Mesendoderm (in vitro differentiated cells): ENCODE measurements at regions not wholly inside any gene's neighbourhood (a gene's known extent, or its start where the extent isn't known, plus 50 kb on each side); places are given as distances from the start of the nearest gene placed in this dataset.

ENCODE experiments used
- DNase-seq: peaks from one replicate; pipeline ENCODE4 v3.0.0; 2013
- H2AK5ac ChIP-seq: 2 replicates; pipeline ENCODE4 v1.6.1; 2013; ENCODE audit warnings: low read length, inconsistent platforms
- H2BK120ac ChIP-seq: 2 replicates; pipeline ENCODE4 v1.6.1; 2013; ENCODE audit warnings: low read depth, mild to moderate bottlenecking, low read length, moderate library complexity, mixed read lengths
- H2BK15ac ChIP-seq: replicated peaks from 2 replicates; pipeline ENCODE4 v1.6.1; 2013; ENCODE audit warnings: low read depth, mild to moderate bottlenecking, moderate library complexity
- H2BK5ac ChIP-seq: 2 replicates; pipeline ENCODE4 v1.6.1; 2013; ENCODE audit warnings: low read length, inconsistent platforms
- H3K18ac ChIP-seq: 2 replicates; pipeline ENCODE4 v1.6.1; 2013; ENCODE audit warnings: mild to moderate bottlenecking, low read length, mixed read lengths
- H3K23ac ChIP-seq: one replicate; pipeline ENCODE4 v1.6.1; 2013; ENCODE audit warnings: low read length
- H3K27ac ChIP-seq: 2 replicates; pipeline ENCODE4 v1.5.1; 2013; ENCODE audit warnings: low read depth, mild to moderate bottlenecking, inconsistent platforms, low read length, moderate library complexity
- H3K27me3 ChIP-seq: 2 replicates; pipeline ENCODE4 v1.6.1; 2013; ENCODE audit warnings: low read length, control low read depth, mild to moderate bottlenecking, inconsistent platforms; ENCODE audit not compliant: insufficient read depth, poor library complexity
- H3K36me3 ChIP-seq: 2 replicates; pipeline ENCODE4 v1.6.1; 2013; ENCODE audit warnings: low read length, inconsistent platforms; ENCODE audit not compliant: control insufficient read depth, insufficient read depth
- H3K4ac ChIP-seq: one replicate; pipeline ENCODE4 v1.6.1; 2013; ENCODE audit warnings: low read depth, mild to moderate bottlenecking, low read length, moderate library complexity
- H3K4me1 ChIP-seq: 2 replicates; pipeline ENCODE4 v1.6.1; 2013; ENCODE audit warnings: low read depth, low read length, inconsistent platforms; ENCODE audit not compliant: control insufficient read depth
- H3K4me2 ChIP-seq: 2 replicates; pipeline ENCODE4 v1.6.1; 2013; ENCODE audit warnings: low read length
- H3K4me3 ChIP-seq: 2 replicates; pipeline ENCODE4 v1.5.1; 2013; ENCODE audit warnings: mild to moderate bottlenecking, low read length
- H3K56ac ChIP-seq: one replicate; pipeline ENCODE4 v1.6.1; 2013; ENCODE audit warnings: low read length
- H3K79me1 ChIP-seq: 2 replicates; pipeline ENCODE4 v1.6.1; 2013; ENCODE audit warnings: low read length, inconsistent platforms
- H3K79me2 ChIP-seq: 2 replicates; pipeline ENCODE4 v1.6.1; 2013; ENCODE audit warnings: mild to moderate bottlenecking, low read length; ENCODE audit not compliant: control insufficient read depth, insufficient read depth
- H3K9ac ChIP-seq: 2 replicates; pipeline ENCODE4 v1.6.1; 2013; ENCODE audit warnings: low read length, inconsistent platforms
- H4K5ac ChIP-seq: one replicate; pipeline ENCODE4 v1.6.1; 2013; ENCODE audit warnings: low read length
- H4K8ac ChIP-seq: one replicate; pipeline ENCODE4 v1.6.1; 2013; ENCODE audit warnings: low read depth, mild to moderate bottlenecking, control low read depth, low read length, moderate library complexity
- WGBS: extraction: QIAGEN DNeasy Blood & Tissue Kit; methylation state at CpG from one replicate; pipeline ENCODE4 v1.1.7; 2013; ENCODE audit warnings: low lambda C conversion rate, missing lambda C conversion rate; ENCODE audit not compliant: insufficient coverage; ENCODE audit errors: extremely low coverage; 5-methylcytosine and 5-hydroxymethylcytosine counted together

DNA sequence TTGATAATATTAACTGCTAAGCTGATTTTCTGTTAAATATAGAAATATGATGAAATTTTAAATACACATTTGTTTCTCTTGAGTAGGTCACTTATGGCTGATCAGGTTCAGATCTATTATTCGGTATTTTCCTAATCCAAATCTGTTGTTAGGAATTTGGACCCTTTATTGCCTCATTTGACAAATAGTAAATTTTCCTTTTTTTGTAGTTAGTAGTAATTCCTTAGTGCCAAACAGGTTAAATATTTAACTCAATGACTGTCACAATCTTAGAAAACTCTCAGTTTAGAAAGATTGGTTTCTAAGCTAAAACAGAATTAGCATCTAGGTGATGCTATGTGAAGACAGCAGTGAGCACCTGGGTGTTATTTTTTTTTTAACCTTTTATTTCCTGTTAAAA lies 1598.9 kb downstream of the KHDRBS2 start:
- Histone ChIP-seq H2BK120ac (no peak overlapping the region), H3K4me1 (no peaks in the 10 kb centered on the region), H3K56ac (no peak overlapping the region), H2AK5ac (no peak overlapping the region), H2BK5ac (no peak overlapping the region), H3K27ac (no peak overlapping the region), H4K8ac (no peak overlapping the region), H3K4me2 (no peak overlapping the region), H3K4me3 (no peak overlapping the region), H3K9ac (no peak overlapping the region), H3K79me2 (no peaks in the 10 kb centered on the region), H3K23ac (no peak overlapping the region), H3K4ac (no peak overlapping the region), H3K79me1 (no peaks in the 10 kb centered on the region), H4K5ac (no peak overlapping the region), H3K18ac (no peak overlapping the region), H2BK15ac (no peak overlapping the region), H3K27me3 (no peaks in the 10 kb centered on the region), H3K36me3 (no peaks in the 10 kb centered on the region)
- no CpG with 5 or more reads among the region's 1 CpG for WGBS
- no peak for DNase-seq

DNA sequence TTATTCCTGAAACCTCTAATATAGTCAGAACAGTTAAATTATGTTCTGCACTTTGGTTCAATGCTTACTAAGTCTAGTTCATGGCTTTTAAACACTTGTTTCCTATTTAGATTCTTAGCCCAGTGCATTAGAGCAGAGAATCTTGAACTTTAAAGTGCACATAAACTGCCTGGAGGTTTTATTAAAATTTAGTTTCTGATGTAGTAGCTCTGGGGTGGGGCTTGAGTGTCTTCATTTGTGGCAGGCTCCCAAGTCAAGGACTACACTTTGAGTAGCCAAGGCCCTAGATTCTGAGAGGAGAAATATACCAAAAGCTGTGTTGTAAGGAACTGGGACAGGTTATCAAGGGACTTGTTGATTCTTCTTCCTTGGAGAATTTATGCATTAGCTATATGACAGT lies 1604.2 kb downstream of the KHDRBS2 start:
- Histone ChIP-seq H3K4me3 (no peak overlapping the region), H4K5ac (no peak overlapping the region), H3K4me2 (no peak overlapping the region), H4K8ac (no peak overlapping the region), H3K18ac (no peak overlapping the region), H2BK15ac (no peak overlapping the region), H3K79me1 (no peaks in the 10 kb centered on the region), H3K9ac (no peak overlapping the region), H3K27me3 (no peaks in the 10 kb centered on the region), H3K56ac (no peak overlapping the region), H3K4ac (no peak overlapping the region), H2AK5ac (no peak overlapping the region), H2BK5ac (no peak overlapping the region), H3K4me1 (no peaks in the 10 kb centered on the region), H3K79me2 (no peaks in the 10 kb centered on the region), H3K27ac (no peak overlapping the region), H3K23ac (no peak overlapping the region), H2BK120ac (no peak overlapping the region), H3K36me3 (no peaks in the 10 kb centered on the region)
- no peak for DNase-seq

DNA sequence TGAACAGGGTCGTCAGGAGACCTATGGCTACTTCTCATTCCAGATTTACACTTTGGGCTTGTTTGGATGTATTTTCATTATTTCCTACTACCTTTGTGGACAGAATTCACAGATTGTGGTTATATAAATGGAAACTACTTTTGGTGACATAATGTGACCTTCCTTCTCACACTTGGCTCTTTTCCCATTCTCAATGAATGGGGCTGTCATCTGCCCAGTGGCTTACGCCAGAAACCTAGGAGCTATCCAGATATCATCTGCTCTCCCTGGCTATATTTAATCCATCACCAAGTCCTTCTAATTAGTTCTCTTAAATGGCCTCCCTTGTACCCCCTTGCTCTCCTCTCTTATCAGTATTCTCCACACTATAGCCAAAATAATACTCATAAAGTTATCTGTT lies 1606.8 kb downstream of the KHDRBS2 start:
- no peak overlapping the region for H3K56ac ChIP-seq
- no peak overlapping the region for H4K5ac ChIP-seq
- H2BK120ac ChIP-seq: no peak overlapping the region
- H3K23ac ChIP-seq: no peak overlapping the region
- no peaks in the 10 kb centered on the region for H3K36me3 ChIP-seq
- no peak overlapping the region for H2BK5ac ChIP-seq
- H3K27ac ChIP-seq: no peak overlapping the region
- H3K79me1 ChIP-seq: no peaks in the 10 kb centered on the region
- H3K79me2 ChIP-seq: no peaks in the 10 kb centered on the region
- no peaks in the 10 kb centered on the region for H3K4me1 ChIP-seq
- no CpG with 5 or more reads among the region's 2 CpGs for WGBS
- H4K8ac ChIP-seq: no peak overlapping the region
- no peak overlapping the region for H3K4me3 ChIP-seq
- no peaks in the 10 kb centered on the region for H3K27me3 ChIP-seq
- H2BK15ac ChIP-seq: no peak overlapping the region
- DNase-seq: no peak
- no peak overlapping the region for H2AK5ac ChIP-seq
- H3K9ac ChIP-seq: no peak overlapping the region
- H3K4me2 ChIP-seq: no peak overlapping the region
- no peak overlapping the region for H3K18ac ChIP-seq
- H3K4ac ChIP-seq: no peak overlapping the region

DNA sequence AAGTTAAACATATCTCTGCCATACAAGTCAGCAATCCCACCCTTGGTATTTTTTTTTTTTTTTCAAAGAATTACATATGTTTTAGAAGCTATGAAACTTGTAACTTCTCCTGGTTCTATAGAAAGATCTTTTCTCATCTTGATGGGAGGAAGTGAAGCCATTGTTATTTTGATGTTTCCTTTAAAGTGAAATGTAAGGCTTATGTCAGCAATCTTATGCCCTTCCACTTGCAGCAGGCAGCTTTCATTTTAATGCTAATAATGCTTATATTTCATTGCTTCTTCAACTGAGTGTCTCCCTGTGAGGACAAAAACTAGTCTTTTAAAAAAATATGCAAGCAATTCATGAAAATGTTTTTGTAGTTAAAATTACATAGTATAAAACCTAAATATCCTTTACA lies 1614.7 kb downstream of the KHDRBS2 start:
- no peak overlapping the region for H2BK120ac ChIP-seq
- H3K9ac ChIP-seq: no peak overlapping the region
- H3K79me1 ChIP-seq: no peaks in the 10 kb centered on the region
- H3K18ac ChIP-seq: no peak overlapping the region
- no peak overlapping the region for H2AK5ac ChIP-seq
- no peaks in the 10 kb centered on the region for H3K27me3 ChIP-seq
- no peak overlapping the region for H3K56ac ChIP-seq
- H3K4me2 ChIP-seq: no peak overlapping the region
- no peak overlapping the region for H4K8ac ChIP-seq
- no peaks in the 10 kb centered on the region for H3K36me3 ChIP-seq
- H2BK5ac ChIP-seq: no peak overlapping the region
- peaks cover 2% of the 10 kb centered on the region for H3K4me1 ChIP-seq
- DNase-seq: no peak
- H3K23ac ChIP-seq: no peak overlapping the region
- no peaks in the 10 kb centered on the region for H3K79me2 ChIP-seq
- H3K4me3 ChIP-seq: no peak overlapping the region
- no peak overlapping the region for H4K5ac ChIP-seq
- no peak overlapping the region for H3K4ac ChIP-seq
- H2BK15ac ChIP-seq: no peak overlapping the region
- H3K27ac ChIP-seq: no peak overlapping the region

DNA sequence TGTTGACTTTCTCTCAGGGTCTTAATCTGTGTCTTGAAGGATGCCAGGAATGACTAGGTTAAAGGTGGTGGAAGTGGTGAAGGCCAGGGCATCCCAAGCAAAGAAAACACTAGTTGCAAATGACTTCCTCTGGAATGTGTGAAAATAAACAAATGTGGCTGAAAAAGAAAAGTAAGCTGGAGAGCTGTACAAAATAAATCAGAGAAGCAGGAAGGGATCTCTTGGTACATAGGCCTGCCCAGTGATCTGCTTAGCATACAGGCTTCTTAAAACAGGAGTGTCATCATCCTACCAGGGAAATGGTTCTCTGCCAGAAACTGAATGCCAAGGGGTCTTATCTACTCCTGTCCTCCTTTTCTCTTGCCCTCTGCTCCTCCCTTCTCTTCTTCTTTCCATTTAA lies 1616.0 kb downstream of the KHDRBS2 start:
- H4K8ac ChIP-seq: no peak overlapping the region
- no peak overlapping the region for H3K23ac ChIP-seq
- H3K4me2 ChIP-seq: no peak overlapping the region
- H3K56ac ChIP-seq: no peak overlapping the region
- H4K5ac ChIP-seq: no peak overlapping the region
- H3K79me1 ChIP-seq: no peaks in the 10 kb centered on the region
- H3K36me3 ChIP-seq: no peaks in the 10 kb centered on the region
- no peak overlapping the region for H3K4me3 ChIP-seq
- H3K27ac ChIP-seq: no peak overlapping the region
- H2BK15ac ChIP-seq: no peak overlapping the region
- no peaks in the 10 kb centered on the region for H3K79me2 ChIP-seq
- H3K4ac ChIP-seq: no peak overlapping the region
- H3K4me1 ChIP-seq: peaks cover 2% of the 10 kb centered on the region
- peak overlapping the region; percentile 71 for H3K18ac ChIP-seq
- H3K9ac ChIP-seq: no peak overlapping the region
- no peak overlapping the region for H2AK5ac ChIP-seq
- H2BK120ac ChIP-seq: peak overlapping the region; percentile 2
- no peak overlapping the region for H2BK5ac ChIP-seq
- no peaks in the 10 kb centered on the region for H3K27me3 ChIP-seq
- peak; percentile 22 for DNase-seq

DNA sequence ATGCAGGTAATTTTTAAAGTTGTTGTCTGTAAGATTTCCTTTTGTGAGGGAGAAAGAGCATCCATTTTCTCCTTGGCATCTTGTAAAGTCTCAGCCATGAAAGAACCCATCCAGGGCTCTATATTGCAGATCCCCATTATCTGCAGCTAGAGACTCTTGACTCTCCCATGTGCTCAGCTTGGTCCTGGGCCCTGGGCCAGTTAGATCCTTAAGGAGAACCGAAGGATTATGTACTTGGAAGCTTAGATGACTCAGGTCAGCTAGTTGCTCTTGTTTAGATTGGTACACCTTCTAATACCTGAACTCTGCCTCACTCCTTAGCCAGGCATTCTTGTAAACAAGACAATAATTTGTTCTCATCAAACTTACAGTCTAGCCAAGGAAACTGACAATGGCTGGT lies 1617.6 kb downstream of the KHDRBS2 start:
- Histone ChIP-seq H3K27ac (no peak overlapping the region), H3K4me2 (no peak overlapping the region), H3K4ac (no peak overlapping the region), H3K4me3 (no peak overlapping the region), H3K23ac (no peak overlapping the region), H2AK5ac (no peak overlapping the region), H3K9ac (no peak overlapping the region), H2BK120ac (no peak overlapping the region), H3K18ac (peak overlapping the region; percentile 68), H2BK15ac (no peak overlapping the region), H4K8ac (no peak overlapping the region), H3K79me2 (no peaks in the 10 kb centered on the region), H3K79me1 (no peaks in the 10 kb centered on the region), H3K27me3 (no peaks in the 10 kb centered on the region), H4K5ac (no peak overlapping the region), H3K56ac (no peak overlapping the region), H3K4me1 (peaks cover 2% of the 10 kb centered on the region), H3K36me3 (no peaks in the 10 kb centered on the region), H2BK5ac (no peak overlapping the region)
- DNase-seq: no peak
- WGBS: no CpG with 5 or more reads among the region's 1 CpG
